Ishikawa (cell line): ENCODE measurements at regions not wholly inside any gene's neighbourhood (a gene's known extent, or its start where the extent isn't known, plus 50 kb on each side); places are given as distances from the start of the nearest gene placed in this dataset.

Source experiments
- CEBPB ChIP-seq: IDR thresholded peaks from 2 replicates; pipeline ENCODE4 v1.6.1; 2012
- CREB1 ChIP-seq: IDR thresholded peaks from 2 replicates; pipeline ENCODE4 v1.6.1; 2012; ENCODE audit warnings: low read depth
- EGR1 ChIP-seq: IDR thresholded peaks from 2 replicates; pipeline ENCODE4 v1.6.1; 2012
- EP300 ChIP-seq: IDR thresholded peaks from 2 replicates; pipeline ENCODE4 v1.6.1; 2012; ENCODE audit warnings: borderline replicate concordance
- FOXM1 ChIP-seq: IDR thresholded peaks from 2 replicates; pipeline ENCODE4 v1.6.1; 2012; ENCODE audit warnings: low read depth, borderline replicate concordance
- NFIC ChIP-seq: IDR thresholded peaks from 2 replicates; pipeline ENCODE4 v1.6.1; 2012
- RAD21 ChIP-seq: IDR thresholded peaks from 2 replicates; pipeline ENCODE4 v1.6.1; 2012; ENCODE audit warnings: low read depth
- TAF1 ChIP-seq: IDR thresholded peaks from 2 replicates; pipeline ENCODE4 v1.6.1; 2012; ENCODE audit warnings: low read depth, mild to moderate bottlenecking
- TCF12 ChIP-seq: IDR thresholded peaks from 2 replicates; pipeline ENCODE4 v1.6.1; 2012; ENCODE audit warnings: low read depth
- TEAD4 ChIP-seq: IDR thresholded peaks from 2 replicates; pipeline ENCODE4 v1.6.1; 2012
- YY1 ChIP-seq: IDR thresholded peaks from 2 replicates; pipeline ENCODE4 v1.6.1; 2012; ENCODE audit warnings: low read depth
- ZBTB7A ChIP-seq: IDR thresholded peaks from 2 replicates; pipeline ENCODE4 v1.6.1; 2012; ENCODE audit warnings: low read depth
- TF ChIP-seq, protein P1 (sequence below): IDR thresholded peaks from 2 replicates; pipeline ENCODE4 v1.6.1; 2012
- TF ChIP-seq, protein P2 (sequence below): IDR thresholded peaks from 2 replicates; pipeline ENCODE4 v1.6.1; 2012; ENCODE audit warnings: low read depth, mild to moderate bottlenecking
- TF ChIP-seq, protein P3 (sequence below): IDR thresholded peaks from 2 replicates; pipeline ENCODE4 v1.6.1; 2012

DNA sequence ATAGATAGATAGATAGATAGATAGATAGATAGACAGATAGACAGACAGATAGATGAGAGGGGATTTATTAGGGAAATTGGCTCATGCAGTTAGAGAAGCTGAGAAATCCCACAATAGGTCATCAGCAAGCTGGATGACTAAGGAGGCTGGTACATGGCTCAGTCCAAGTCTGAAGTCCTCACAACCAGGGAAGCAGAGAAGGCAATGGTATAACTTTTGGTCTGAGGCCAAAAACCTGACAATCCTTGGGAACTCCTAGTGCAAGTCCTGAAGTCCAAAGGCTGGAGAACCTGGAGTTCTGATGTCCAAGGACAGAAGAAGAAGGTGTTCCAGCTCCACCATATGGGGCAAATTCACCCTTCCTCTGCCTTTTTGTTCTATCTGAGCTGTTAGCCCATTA lies 517.6 kb upstream of the ATP2B1 start:
- no peak for TF ChIP-seq EP300
- TF ChIP-seq TCF12: no peak
- TF ChIP-seq, protein P1, sequence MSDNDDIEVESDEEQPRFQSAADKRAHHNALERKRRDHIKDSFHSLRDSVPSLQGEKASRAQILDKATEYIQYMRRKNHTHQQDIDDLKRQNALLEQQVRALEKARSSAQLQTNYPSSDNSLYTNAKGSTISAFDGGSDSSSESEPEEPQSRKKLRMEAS: no peak
- no peak for TF ChIP-seq FOXM1

- TF ChIP-seq YY1 (no peak), TCF12 (no peak), CEBPB (no peak), NFIC (no peak), EGR1 (no peak), TEAD4 (no peak), FOXM1 (no peak)
- TF ChIP-seq, protein P2, sequence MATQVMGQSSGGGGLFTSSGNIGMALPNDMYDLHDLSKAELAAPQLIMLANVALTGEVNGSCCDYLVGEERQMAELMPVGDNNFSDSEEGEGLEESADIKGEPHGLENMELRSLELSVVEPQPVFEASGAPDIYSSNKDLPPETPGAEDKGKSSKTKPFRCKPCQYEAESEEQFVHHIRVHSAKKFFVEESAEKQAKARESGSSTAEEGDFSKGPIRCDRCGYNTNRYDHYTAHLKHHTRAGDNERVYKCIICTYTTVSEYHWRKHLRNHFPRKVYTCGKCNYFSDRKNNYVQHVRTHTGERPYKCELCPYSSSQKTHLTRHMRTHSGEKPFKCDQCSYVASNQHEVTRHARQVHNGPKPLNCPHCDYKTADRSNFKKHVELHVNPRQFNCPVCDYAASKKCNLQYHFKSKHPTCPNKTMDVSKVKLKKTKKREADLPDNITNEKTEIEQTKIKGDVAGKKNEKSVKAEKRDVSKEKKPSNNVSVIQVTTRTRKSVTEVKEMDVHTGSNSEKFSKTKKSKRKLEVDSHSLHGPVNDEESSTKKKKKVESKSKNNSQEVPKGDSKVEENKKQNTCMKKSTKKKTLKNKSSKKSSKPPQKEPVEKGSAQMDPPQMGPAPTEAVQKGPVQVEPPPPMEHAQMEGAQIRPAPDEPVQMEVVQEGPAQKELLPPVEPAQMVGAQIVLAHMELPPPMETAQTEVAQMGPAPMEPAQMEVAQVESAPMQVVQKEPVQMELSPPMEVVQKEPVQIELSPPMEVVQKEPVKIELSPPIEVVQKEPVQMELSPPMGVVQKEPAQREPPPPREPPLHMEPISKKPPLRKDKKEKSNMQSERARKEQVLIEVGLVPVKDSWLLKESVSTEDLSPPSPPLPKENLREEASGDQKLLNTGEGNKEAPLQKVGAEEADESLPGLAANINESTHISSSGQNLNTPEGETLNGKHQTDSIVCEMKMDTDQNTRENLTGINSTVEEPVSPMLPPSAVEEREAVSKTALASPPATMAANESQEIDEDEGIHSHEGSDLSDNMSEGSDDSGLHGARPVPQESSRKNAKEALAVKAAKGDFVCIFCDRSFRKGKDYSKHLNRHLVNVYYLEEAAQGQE: no peak
- TF ChIP-seq, protein P3, sequence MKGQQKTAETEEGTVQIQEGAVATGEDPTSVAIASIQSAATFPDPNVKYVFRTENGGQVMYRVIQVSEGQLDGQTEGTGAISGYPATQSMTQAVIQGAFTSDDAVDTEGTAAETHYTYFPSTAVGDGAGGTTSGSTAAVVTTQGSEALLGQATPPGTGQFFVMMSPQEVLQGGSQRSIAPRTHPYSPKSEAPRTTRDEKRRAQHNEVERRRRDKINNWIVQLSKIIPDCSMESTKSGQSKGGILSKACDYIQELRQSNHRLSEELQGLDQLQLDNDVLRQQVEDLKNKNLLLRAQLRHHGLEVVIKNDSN: no peak
- TF ChIP-seq, protein P1: no peak
These were observed 508.2 kb upstream of the ATP2B1 start for GRCh38 chr12:90216815-90217214.

DNA sequence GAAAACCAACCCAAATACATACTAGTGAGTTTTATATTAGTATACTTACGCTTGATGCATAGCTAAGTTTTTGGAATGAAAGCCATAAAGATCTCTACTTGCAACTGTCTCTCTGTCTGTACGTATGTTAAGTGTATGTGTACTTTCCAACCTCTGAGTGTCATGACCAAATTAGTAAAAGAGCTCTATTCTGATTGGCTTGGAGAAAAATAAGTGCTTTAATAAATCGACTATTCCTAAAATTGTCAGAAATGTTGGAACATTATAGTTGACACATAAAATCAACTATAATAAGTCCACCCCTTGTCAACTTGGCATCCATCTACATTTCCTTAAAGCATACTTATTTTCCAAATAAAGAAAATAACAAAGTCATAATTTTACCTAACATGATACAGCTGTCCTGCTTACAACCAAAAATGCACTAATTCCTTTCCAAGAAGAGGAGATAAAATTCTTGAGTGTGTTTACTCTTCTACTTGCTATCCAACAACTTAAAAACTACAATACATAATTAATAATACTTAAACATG lies 507.4 kb upstream of the ATP2B1 start:
- TF ChIP-seq ZBTB7A (no peak), NFIC (no peak), YY1 (no peak), TEAD4 (no peak)
- TF ChIP-seq, protein P2: no peak

DNA sequence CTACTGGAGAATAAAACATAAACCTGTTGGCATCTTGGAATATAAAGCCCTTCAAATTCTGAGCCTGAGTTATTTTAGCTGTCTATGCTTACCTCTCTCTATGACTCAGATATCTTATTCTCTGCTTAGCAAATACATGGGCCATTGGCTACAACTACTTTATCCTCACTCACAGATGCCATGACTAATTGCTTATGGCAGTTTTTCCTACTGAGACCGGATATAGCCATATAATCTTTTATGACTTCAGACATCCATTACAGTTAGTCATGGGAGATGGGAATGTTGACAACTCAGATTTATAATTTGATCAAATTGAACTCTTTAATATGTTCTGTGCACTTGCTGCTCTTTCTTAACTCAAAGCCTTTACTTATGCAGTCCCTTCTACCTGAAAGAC lies 502.4 kb upstream of the ATP2B1 start:
- TF ChIP-seq RAD21: no peak

DNA sequence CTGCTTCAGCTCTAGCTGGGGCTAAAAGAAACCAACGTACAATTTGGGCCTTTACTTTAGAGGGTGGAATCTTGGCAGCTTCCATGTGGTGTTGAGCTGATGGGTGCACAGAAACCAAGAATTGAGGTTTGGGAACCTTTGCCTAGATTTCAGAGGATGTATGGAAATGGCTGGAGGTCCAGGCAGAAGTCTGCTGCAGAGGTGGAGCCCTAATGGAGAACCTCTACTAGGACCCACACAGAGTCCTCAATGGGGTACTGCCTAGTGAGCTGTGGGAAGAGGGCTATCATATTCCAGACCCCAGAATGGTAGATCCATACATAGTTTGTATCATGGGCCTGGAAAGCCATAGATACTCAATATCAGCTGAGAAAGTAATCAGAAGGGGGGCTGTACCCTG lies 500.4 kb upstream of the ATP2B1 start:
- no peak for TF ChIP-seq CREB1
- no peak for TF ChIP-seq TAF1
- TF ChIP-seq TEAD4: no peak
- TF ChIP-seq RAD21: no peak
- TF ChIP-seq CEBPB: no peak
- TF ChIP-seq ZBTB7A: no peak

- TF ChIP-seq EP300 (no peak), FOXM1 (no peak), CREB1 (no peak), NFIC (no peak), CEBPB (no peak), EGR1 (no peak), ZBTB7A (no peak), TCF12 (no peak), TAF1 (no peak), YY1 (no peak), TEAD4 (no peak)
- TF ChIP-seq, protein P2: no peak
- TF ChIP-seq, protein P1: no peak
- TF ChIP-seq, protein P3: no peak
These were observed 499.2 kb upstream of the ATP2B1 start for GRCh38 chr12:90207799-90208198.
